Middle frontal gyrus (tissue), 1 donor: ENCODE measurements at regions not wholly inside any gene's neighbourhood (a gene's known extent, or its start where the extent isn't known, plus 50 kb on each side); places are given as distances from the start of the nearest gene placed in this dataset.

ENCODE experiments used
- DNase-seq: peaks from one replicate; pipeline ENCODE4 v3.0.0-alpha.2; 2015; ENCODE audit warnings: low spot score; ENCODE audit errors: extremely low spot score

DNA sequence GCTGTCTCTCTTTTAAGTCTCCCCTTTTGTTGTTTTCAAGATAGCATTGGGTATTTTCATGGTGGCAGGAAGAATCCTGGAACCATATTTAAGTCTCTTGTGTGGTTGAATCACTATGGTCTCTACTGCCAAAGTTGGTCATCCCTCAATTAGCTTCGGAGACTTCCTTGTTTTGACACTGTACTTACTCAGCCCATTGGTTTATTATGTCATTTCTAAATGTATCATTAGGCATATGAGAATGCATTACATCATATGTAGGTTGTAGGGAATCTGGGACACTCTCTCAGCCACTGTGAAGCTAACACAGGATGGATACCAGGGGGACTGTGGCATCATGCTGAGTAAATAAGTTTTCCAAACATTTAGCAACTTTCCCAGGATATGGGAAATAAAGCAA, 211.8 kb downstream of the DTHD1 start:
- no peak for DNase-seq

- DNase-seq, result no peak
Measured at GRCh38 chr4:36494016-36494415, 212.6 kb downstream of the DTHD1 start.

DNA sequence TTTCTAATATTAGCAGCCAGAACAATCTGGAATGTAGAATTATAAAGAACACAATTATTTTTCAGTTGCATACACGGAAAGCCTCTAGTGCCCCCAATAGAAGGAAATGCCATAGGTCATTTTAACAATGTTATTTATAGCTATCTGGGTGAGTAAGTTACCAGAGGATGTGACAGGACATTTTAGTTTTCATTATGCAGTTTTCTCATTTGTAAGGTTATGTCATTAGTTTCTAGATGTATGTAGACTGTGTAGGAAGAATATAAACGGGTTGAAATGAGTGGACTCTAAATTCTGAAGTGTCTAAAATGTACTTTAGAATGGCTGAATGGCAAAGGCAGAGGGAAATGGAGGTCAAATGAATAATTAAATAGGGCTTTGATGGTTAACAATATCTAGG, 213.3 kb downstream of the DTHD1 start:
- no peak for DNase-seq

GRCh38 chr4:36502350-36502749, 220.9 kb downstream of the DTHD1 start:
- no peak for DNase-seq

DNA sequence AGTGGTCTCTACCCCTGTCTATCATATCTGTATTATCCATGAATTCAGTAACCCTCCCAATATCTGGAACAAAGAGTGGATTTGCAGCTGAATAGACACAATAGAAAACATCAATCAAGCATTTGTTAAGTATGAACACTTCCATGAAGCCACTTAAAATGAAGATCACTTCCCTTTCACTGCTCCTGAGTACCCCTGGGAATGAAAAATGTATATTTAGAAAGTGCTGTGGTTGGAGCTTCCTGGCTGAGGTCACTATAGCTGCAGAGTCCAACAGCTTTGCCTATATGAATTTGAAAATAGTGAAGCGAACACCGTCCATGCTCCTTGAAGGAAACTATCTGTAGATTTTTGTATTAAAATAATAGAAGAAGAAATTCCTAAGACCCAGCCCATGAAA, 227.0 kb downstream of the DTHD1 start:
- DNase-seq, result no peak

GRCh38 chr4:36509845-36510244, 228.4 kb downstream of the DTHD1 start:
- no peak for DNase-seq

- DNase-seq, result no peak
Measured at GRCh38 chr4:36511785-36512184, 230.4 kb downstream of the DTHD1 start.

- DNase-seq, result no peak
Measured at GRCh38 chr4:36516522-36517095, 235.2 kb downstream of the DTHD1 start.

DNA sequence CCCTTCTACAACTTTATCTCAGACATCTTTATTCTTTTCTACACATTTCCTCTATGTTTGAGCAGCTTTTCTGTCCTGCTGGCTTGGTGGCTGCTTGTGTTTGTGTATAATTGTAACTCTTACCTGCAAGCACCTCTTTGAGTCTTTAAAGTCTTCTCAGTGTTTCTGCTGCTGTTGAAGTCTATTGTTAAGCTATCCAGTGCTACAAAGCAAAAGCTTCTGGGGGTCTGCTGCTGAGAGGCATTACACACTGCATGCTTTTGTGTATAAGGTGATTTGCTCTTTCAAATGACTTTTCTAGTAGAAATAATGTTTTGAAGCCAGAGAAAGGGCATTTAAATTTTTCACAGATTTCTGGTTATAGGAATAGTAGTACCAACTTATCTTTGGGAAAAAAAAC, 241.8 kb downstream of the DTHD1 start:
- DNase-seq, result no peak

GRCh38 chr4:36532670-36533379, 251.4 kb downstream of the DTHD1 start:
- DNase-seq, result no peak

GRCh38 chr4:36533944-36534343, 252.5 kb downstream of the DTHD1 start:
- no peak for DNase-seq

GRCh38 chr4:36547383-36547782, 266.0 kb downstream of the DTHD1 start:
- DNase-seq, result no peak

DNA sequence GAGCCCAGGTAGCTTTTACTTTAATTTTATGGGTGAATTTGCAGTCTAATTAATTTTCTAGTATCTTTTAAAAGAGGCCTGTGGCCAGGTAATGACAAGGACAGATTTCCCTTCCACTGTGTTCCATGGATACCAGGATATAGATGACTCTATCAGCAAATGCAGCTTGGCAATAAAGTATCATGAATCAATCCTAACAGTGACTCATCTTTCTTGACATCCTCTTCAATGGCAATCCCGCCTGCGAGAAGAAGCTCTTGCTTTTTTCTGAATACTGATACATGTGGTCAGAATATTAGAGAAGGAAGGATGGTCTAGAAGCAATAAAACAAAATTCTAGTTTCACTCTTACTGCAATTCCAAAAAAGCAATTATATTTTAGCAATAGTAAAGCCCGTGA, 267.8 kb downstream of the DTHD1 start:
- no peak for DNase-seq

- no peak for DNase-seq
Measured at GRCh38 chr4:36549992-36550391, 268.6 kb downstream of the DTHD1 start.

- no peak for DNase-seq
Measured at GRCh38 chr4:36551697-36552214, 270.3 kb downstream of the DTHD1 start.

- DNase-seq, result no peak
Measured at GRCh38 chr4:36553029-36553428, 271.6 kb downstream of the DTHD1 start.

DNA sequence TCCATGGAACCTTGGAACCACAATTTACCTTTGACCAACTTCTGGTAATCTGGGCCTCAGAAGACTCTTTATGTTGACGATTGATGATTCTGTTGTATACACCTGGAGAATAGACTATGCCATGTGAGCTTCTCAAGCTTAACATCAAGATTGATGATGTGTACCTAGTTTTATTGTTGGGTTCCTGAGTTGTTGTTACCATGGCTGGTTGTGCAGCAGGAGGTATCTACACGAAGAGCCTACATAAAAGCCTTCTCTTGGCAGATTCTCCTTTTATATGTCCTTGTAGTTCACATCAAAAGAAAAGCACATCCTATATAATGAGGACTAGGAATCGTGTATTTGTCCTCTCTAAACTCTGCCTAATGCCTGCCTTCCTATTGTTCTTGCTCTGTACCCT, 272.0 kb downstream of the DTHD1 start:
- DNase-seq, result no peak

GRCh38 chr4:36556984-36557383, 275.6 kb downstream of the DTHD1 start:
- DNase-seq, result no peak

GRCh38 chr4:36568575-36568974, 287.2 kb downstream of the DTHD1 start:
- no peak for DNase-seq

GRCh38 chr4:36573441-36573840, 292.0 kb downstream of the DTHD1 start:
- DNase-seq, result no peak

DNA sequence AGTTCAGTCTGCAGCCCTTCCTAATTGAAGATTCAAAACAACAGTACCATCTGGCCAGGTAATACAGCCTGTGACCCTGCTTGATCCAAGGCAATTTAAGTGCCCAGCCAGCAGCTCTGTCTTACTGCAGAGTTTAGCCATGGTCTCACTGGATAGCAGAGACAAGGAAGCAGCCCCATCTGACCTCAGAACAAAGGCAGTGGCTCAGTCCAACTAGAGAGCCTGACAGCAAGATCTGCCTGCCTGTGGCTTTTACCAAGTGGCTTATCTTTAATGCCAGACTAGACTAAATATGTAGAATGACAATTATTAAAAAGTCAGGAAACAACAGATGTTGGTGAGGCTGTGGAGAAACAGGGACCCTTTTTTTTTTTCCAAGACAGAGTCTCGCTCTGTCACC, 293.4 kb downstream of the DTHD1 start:
- DNase-seq, result no peak

GRCh38 chr4:36582198-36582597, 300.8 kb downstream of the DTHD1 start:
- DNase-seq, result no peak

DNA sequence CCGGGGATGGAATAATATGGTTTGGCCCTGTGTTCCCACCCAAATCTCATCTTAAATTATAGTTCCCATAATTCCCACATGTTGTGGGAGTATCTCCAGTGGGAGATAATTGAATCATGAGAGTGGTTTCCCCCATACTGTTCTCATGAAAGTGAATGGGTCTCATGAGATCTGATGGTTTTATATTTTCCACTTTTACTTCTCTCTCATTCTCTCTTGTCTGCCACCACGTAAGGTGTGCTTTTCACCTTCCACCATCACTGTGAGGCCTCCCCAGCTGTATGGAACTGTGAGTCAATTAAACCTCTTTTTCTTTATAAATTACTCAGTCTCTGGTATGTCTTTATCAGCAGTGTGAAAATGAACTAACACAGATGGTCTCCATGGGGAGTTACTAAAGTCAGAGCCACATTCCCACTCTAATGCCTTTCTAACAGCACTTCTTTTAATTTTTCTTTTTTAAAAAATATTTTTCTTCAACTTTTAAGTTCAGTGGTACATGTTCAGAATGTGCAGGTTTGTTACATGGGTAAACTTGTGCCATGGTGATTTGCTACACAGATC, 306.6 kb downstream of the DTHD1 start:
- DNase-seq, result no peak
